NT2/D1 (cell line): ENCODE measurements at regions not wholly inside any gene's neighbourhood (a gene's known extent, or its start where the extent isn't known, plus 50 kb on each side); places are given as distances from the start of the nearest gene placed in this dataset.

Experiments
- DNase-seq: peaks from one replicate; pipeline ENCODE4 v3.0.0-alpha.2; 2011; ENCODE audit warnings: low read depth, low spot score
- H3K27me3 ChIP-seq: 2 replicates; pipeline ENCODE4 v1.6.0; 2011; ENCODE audit warnings: mild to moderate bottlenecking; ENCODE audit not compliant: insufficient read length, insufficient read depth
- H3K36me3 ChIP-seq: 2 replicates; pipeline ENCODE4 v1.6.1; 2011; ENCODE audit warnings: mild to moderate bottlenecking, low read length, mixed read lengths; ENCODE audit not compliant: insufficient read depth, insufficient read length
- H3K4me1 ChIP-seq: 2 replicates; pipeline ENCODE4 v1.5.1; 2011; ENCODE audit not compliant: insufficient read depth, insufficient read length
- H3K4me3 ChIP-seq: 2 replicates; pipeline ENCODE4 v1.5.1; 2011; ENCODE audit warnings: low read depth; ENCODE audit not compliant: insufficient read length
- H3K9ac ChIP-seq: 2 replicates; pipeline ENCODE4 v1.6.0; 2011; ENCODE audit warnings: low read depth; ENCODE audit not compliant: insufficient read length
- H3K9me3 ChIP-seq: 2 replicates; pipeline ENCODE4 v1.5.1; 2011; ENCODE audit warnings: mild to moderate bottlenecking, low read length; ENCODE audit not compliant: insufficient read depth
- SUZ12 ChIP-seq: IDR thresholded peaks from 2 replicates; pipeline ENCODE4 v1.6.1; 2011; ENCODE audit not compliant: insufficient read length, insufficient read depth; ENCODE audit errors: extremely low read depth
- YY1 ChIP-seq: IDR thresholded peaks from 2 replicates; pipeline ENCODE4 v1.6.1; 2011; ENCODE audit not compliant: insufficient read length, insufficient read depth
- ZNF274 ChIP-seq: IDR thresholded peaks from 2 replicates; pipeline ENCODE4 v1.6.1; 2011; ENCODE audit warnings: mild to moderate bottlenecking, low read depth, low read length

DNA sequence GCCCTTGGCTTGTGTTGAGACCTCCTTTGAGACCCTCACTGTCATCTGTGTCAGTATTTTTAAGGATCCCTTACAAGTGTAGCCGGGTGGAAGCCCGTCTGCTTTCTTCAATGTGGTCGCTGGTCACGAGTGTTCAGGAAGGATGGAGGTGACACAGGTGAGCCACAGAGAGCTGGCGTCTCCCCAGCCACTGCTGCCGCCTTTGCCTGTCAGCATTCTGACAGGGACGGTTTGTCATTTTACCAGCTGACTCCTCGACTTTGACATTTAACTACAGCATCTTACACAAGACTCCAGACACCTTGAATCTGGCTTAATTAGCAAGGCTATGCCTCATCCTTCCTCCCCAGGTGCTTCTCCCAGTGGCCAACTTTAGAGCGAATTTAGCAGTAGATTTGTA is 56.3 kb upstream of the MPHOSPH6 start:
- H3K9me3 ChIP-seq: no peaks in the 10 kb centered on the region
- no peaks in the 10 kb centered on the region for H3K27me3 ChIP-seq
- H3K4me1 ChIP-seq: peaks cover 3% of the 10 kb centered on the region
- TF ChIP-seq ZNF274: no peak
- no peak for TF ChIP-seq YY1
- no peak for TF ChIP-seq SUZ12
- H3K36me3 ChIP-seq: no peaks in the 10 kb centered on the region
- DNase-seq: no peak
- no peak overlapping the region for H3K9ac ChIP-seq
- no peak overlapping the region for H3K4me3 ChIP-seq

DNA sequence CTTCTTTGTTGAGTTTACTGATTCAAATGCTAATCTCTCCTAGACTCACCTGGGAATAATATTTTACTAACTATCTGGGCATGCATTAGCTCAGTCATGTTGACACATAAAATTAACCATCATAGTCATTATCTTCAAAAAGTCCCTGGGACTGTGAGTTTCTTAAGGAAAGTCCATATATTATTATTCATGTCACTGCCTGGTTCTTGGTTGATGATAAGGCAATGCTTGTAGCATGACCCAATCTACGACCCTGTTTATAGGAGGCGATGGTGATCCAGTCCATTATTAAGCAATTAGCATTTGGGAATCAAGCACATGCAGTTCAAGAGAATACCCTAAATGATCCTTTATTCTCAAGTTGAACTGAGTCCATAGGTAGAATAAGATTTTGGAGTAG is 54.8 kb upstream of the MPHOSPH6 start:
- H3K4me1 ChIP-seq: peaks cover 3% of the 10 kb centered on the region
- H3K4me3 ChIP-seq: no peak overlapping the region
- H3K9ac ChIP-seq: no peak overlapping the region
- H3K27me3 ChIP-seq: no peaks in the 10 kb centered on the region
- no peak for DNase-seq
- no peaks in the 10 kb centered on the region for H3K9me3 ChIP-seq
- TF ChIP-seq ZNF274 (no peak), YY1 (no peak), SUZ12 (no peak)
- no peaks in the 10 kb centered on the region for H3K36me3 ChIP-seq

DNA sequence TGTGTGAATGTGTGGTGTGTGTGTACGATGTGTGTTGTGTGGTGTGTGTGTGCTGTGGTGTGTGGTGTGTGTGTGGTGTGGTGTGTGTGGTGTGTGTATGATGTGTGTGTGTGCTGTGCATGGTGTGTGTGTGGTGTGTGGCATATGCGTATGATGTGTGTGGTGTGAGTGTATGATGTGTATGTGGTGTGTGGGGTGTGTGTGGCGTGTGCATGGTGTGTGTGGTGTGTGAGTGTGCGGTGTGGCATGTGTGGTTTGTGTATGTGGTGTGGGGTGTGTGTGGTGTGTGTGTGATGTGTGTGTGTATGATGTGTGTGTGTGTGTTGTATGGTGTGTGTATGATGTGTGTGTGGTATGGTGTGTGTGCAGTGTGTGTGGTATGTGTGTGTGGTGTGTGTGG is 50.5 kb upstream of the MPHOSPH6 start:
- Histone ChIP-seq H3K4me1 (no peaks in the 10 kb centered on the region), H3K9me3 (no peaks in the 10 kb centered on the region), H3K36me3 (no peaks in the 10 kb centered on the region), H3K4me3 (no peak overlapping the region), H3K27me3 (no peaks in the 10 kb centered on the region), H3K9ac (no peak overlapping the region)
- DNase-seq: no peak
- no peak for TF ChIP-seq SUZ12
- no peak for TF ChIP-seq ZNF274
- TF ChIP-seq YY1: no peak
